ENCODE measurements at regions not wholly inside any gene's neighbourhood (a gene's known extent, or its start where the extent isn't known, plus 50 kb on each side); places are given as distances from the start of the nearest gene placed in this dataset.

DNA sequence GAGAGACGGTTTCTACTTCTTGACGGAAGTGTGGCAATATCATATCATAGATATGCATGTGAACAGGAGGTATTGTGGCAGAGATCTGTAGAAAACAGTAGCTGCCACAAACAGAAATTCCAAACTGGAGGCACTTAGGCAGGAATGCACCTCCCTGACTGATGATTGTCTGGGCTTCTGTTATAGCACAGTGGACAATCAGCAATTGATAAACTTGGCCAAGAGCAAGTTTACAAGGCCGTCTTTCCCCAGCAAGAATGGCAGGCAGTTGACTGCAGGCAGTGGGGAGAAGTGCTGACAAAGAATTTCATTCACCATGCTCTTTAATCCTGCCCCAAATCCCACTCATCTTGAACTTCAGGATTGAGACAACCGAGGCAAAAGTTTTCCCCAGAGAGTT, 114.4 kb upstream of the STOX2 start:
- H3K79me2 ChIP-seq (ENCODE audit: insufficient read depth, low read length): no peaks in the 10 kb centered on the region
- no peak overlapping the region for H3K4me2 ChIP-seq (replicated peaks; ENCODE audit: extremely low read depth, low read length, poor library complexity, severe bottlenecking)
- H2AFZ ChIP-seq (ENCODE audit: insufficient read depth, low read depth, low read length, poor library complexity, severe bottlenecking): no peak overlapping the region
- H3K27ac ChIP-seq (ENCODE audit: low read depth in 1 of 2, low read length in 2 of 2): no peak overlapping the region
- peaks cover 9 to 13% of the 10 kb centered on the region in 2 donors for H3K9me3 ChIP-seq (replicated peaks in 1 of 2; ENCODE audit: control insufficient read depth in 1 of 2, insufficient read depth in 1 of 2, low read length in 2 of 2)
- Mint-ChIP-seq H3K36me3 (no peaks in the 10 kb centered on the region), H3K27me3 (ENCODE audit: low read depth in 3 of 3) (peaks cover 0 to 8% (median 6%) of the 10 kb centered on the region in 3 donors), H3K9me3 (peaks cover 13 to 23% (median 17%) of the 10 kb centered on the region in 7 donors), H3K27ac (no peak overlapping the region), H3K4me3 (no peak overlapping the region), H3K4me1 (peaks cover 5% of the 10 kb centered on the region)
- WGBS (ENCODE audit: insufficient coverage): 90% methylated on average over 2 of the region's 4 CpGs
- DNase-seq: no peak
- no peak for TF ChIP-seq CTCF (IDR thresholded peaks at IDR 0.05)
- H3K4me1 ChIP-seq (ENCODE audit: control insufficient read depth in 1 of 2, insufficient read depth in 2 of 2, low read length in 2 of 2): no peaks in the 10 kb centered on the region
- no peak overlapping the region for H3K9ac ChIP-seq (ENCODE audit: insufficient read depth, low read length, poor library complexity, severe bottlenecking)
- intact Hi-C loops (cut with micrococcal nuclease): no loop called here
- peaks cover 0 to 7% of the 10 kb centered on the region in 2 donors for H3K27me3 ChIP-seq (ENCODE audit: control insufficient read depth in 2 of 2, insufficient read depth in 2 of 2, low read length in 2 of 2)
- no peaks in the 10 kb centered on the region for H4K20me1 ChIP-seq (ENCODE audit: insufficient read depth, low read length)
- H3K4me3 ChIP-seq (replicated peaks in 1 of 3; ENCODE audit: low read depth in 2 of 3, low read length in 3 of 3): no peak overlapping the region
- no peaks in the 10 kb centered on the region for H3K36me3 ChIP-seq (replicated peaks in 1 of 2; ENCODE audit: control insufficient read depth in 1 of 2, insufficient read depth in 2 of 2, low read length in 2 of 2)

GRCh38 chr4:183797011-183797444, 108.1 kb upstream of the STOX2 start:
- H3K36me3 Mint-ChIP-seq: peaks cover 0 to 2% of the 10 kb centered on the region in 2 donors
- peaks cover 8 to 9% of the 10 kb centered on the region in 2 donors for H3K9me3 ChIP-seq (replicated peaks in 1 of 2; ENCODE audit: control insufficient read depth in 1 of 2, insufficient read depth in 1 of 2, low read length in 2 of 2)
- WGBS (ENCODE audit: insufficient coverage): 6% methylated on average over 31 of the region's 39 CpGs
- peak overlapping the region; percentile 7 to 71 (median 9) for H3K4me3 ChIP-seq (replicated peaks in 1 of 3; ENCODE audit: low read depth in 2 of 3, low read length in 3 of 3)
- no peaks in the 10 kb centered on the region for H3K79me2 ChIP-seq (ENCODE audit: insufficient read depth, low read length)
- peaks cover 28 to 55% (median 41%) of the 10 kb centered on the region in 3 donors for H3K27me3 Mint-ChIP-seq (ENCODE audit: low read depth in 3 of 3)
- H2AFZ ChIP-seq (ENCODE audit: insufficient read depth, low read depth, low read length, poor library complexity, severe bottlenecking): peak overlapping the region; percentile 70
- H3K4me3 Mint-ChIP-seq: peak overlapping the region; percentile 60 to 76
- TF ChIP-seq CTCF (IDR thresholded peaks at IDR 0.05): no peak
- no peaks in the 10 kb centered on the region for H3K36me3 ChIP-seq (replicated peaks in 1 of 2; ENCODE audit: control insufficient read depth in 1 of 2, insufficient read depth in 2 of 2, low read length in 2 of 2)
- H3K9ac ChIP-seq (ENCODE audit: insufficient read depth, low read length, poor library complexity, severe bottlenecking): no peak overlapping the region
- peaks cover 14% of the 10 kb centered on the region for H3K4me1 Mint-ChIP-seq
- peaks cover 6 to 19% of the 10 kb centered on the region in 2 donors for H3K4me1 ChIP-seq (ENCODE audit: control insufficient read depth in 1 of 2, insufficient read depth in 2 of 2, low read length in 2 of 2)
- H3K27ac ChIP-seq (ENCODE audit: low read depth in 1 of 2, low read length in 2 of 2): no peak overlapping the region
- intact Hi-C loops (cut with micrococcal nuclease): no loop called here
- peaks cover 8 to 20% (median 13%) of the 10 kb centered on the region in 7 donors for H3K9me3 Mint-ChIP-seq
- no peak overlapping the region for H3K27ac Mint-ChIP-seq
- H3K4me2 ChIP-seq (replicated peaks; ENCODE audit: extremely low read depth, low read length, poor library complexity, severe bottlenecking): peak overlapping the region; percentile 71
- no peak for DNase-seq
- H3K27me3 ChIP-seq (ENCODE audit: control insufficient read depth in 2 of 2, insufficient read depth in 2 of 2, low read length in 2 of 2): peaks cover 23 to 46% of the 10 kb centered on the region in 2 donors
- H4K20me1 ChIP-seq (ENCODE audit: insufficient read depth, low read length): no peaks in the 10 kb centered on the region
